ENCODE measurements at regions not wholly inside any gene's neighbourhood (a gene's known extent, or its start where the extent isn't known, plus 50 kb on each side); places are given as distances from the start of the nearest gene placed in this dataset.

DNA sequence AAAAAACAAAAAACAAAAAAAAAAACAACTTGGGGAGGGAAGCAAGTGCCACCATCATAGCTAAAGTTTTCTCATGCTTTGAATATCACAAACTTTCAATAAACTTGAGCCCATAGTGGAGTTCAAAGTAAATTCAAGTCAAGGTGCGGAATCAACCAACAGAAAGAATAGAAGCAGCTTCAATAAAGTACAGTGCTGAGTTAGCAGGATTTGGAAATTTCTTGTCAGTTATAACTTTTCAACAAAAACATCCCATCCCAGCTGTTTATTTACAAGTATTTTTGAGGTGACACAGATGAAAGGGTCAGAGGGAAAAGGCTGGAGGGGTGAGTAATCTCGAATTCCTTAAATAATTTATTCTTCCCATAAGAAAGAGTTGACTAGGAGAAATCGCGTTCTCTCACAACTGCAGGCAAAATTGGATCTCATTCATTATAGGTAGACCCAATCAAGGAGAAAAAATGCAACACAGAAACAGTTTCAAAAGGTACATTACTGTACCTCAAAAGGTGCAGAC, 477.4 kb upstream of the RASGRP1 start:
- no peak for FAIRE-seq
- no peak overlapping the region for H2AFZ ChIP-seq (ENCODE audit: low read depth, low read length)
- dilution Hi-C loops (cut with MboI; ENCODE audit: extremely low pct_ligation_motif_present, low sequenced_read_pairs) = no loop called here

More for the DNA sequence above, 477.4 kb upstream of the RASGRP1 start:
- no peak overlapping the region for H3K9ac ChIP-seq (replicated peaks; ENCODE audit: extremely low read depth, insufficient read depth, low read length)
- H3K4me2 ChIP-seq (ENCODE audit: insufficient read depth, low read length) = no peak overlapping the region
- H3K36me3 ChIP-seq (ENCODE audit: control insufficient read depth in 2 of 2, extremely low read depth in 1 of 2, insufficient read depth in 2 of 2, low read length in 2 of 2) = no peaks in the 10 kb centered on the region
- ChIA-PET CTCF (interaction anchor here (0.6 kb wide), 1 partner anchor 91 kb away, joined by 3 read pairs; no protein-coding TSS in a partner anchor), POLR2A (no interaction called here)
- H3K4me3 ChIP-seq (replicated peaks in 1 of 3; ENCODE audit: insufficient read depth in 1 of 3, low read depth in 1 of 3, low read length in 3 of 3) = no peak overlapping the region
- H3K9me3 ChIP-seq (replicated peaks; ENCODE audit: control insufficient read depth, insufficient read depth, low read length) = no peaks in the 10 kb centered on the region
- no peaks in the 10 kb centered on the region for H4K20me1 ChIP-seq (replicated peaks; ENCODE audit: control insufficient read depth, extremely low read depth, insufficient read depth, low read length)
- TF ChIP-seq, protein P1, sequence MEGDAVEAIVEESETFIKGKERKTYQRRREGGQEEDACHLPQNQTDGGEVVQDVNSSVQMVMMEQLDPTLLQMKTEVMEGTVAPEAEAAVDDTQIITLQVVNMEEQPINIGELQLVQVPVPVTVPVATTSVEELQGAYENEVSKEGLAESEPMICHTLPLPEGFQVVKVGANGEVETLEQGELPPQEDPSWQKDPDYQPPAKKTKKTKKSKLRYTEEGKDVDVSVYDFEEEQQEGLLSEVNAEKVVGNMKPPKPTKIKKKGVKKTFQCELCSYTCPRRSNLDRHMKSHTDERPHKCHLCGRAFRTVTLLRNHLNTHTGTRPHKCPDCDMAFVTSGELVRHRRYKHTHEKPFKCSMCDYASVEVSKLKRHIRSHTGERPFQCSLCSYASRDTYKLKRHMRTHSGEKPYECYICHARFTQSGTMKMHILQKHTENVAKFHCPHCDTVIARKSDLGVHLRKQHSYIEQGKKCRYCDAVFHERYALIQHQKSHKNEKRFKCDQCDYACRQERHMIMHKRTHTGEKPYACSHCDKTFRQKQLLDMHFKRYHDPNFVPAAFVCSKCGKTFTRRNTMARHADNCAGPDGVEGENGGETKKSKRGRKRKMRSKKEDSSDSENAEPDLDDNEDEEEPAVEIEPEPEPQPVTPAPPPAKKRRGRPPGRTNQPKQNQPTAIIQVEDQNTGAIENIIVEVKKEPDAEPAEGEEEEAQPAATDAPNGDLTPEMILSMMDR (IDR thresholded peaks at IDR 0.05; ENCODE audit: extremely low read depth in 1 of 2, insufficient read depth in 1 of 2, low read depth in 1 of 2, low read length in 2 of 2) = no peak
- TF ChIP-seq, protein P2, sequence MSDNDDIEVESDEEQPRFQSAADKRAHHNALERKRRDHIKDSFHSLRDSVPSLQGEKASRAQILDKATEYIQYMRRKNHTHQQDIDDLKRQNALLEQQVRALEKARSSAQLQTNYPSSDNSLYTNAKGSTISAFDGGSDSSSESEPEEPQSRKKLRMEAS (IDR thresholded peaks at IDR 0.05; ENCODE audit: insufficient read depth, insufficient read length) = no peak
- TF ChIP-seq MYC (IDR thresholded peaks at IDR 0.05; ENCODE audit: low read depth, low read length) (no peak), FOS (IDR thresholded peaks at IDR 0.05; ENCODE audit: borderline replicate concordance, insufficient read depth, low read length) (no peak), GATA2 (IDR thresholded peaks at IDR 0.05; ENCODE audit: insufficient read depth, insufficient read length, low read depth, low read length) (no peak), POLR2A (IDR thresholded peaks at IDR 0.05; ENCODE audit: low read depth, low read length) (no peak), EZH2 (IDR thresholded peaks at IDR 0.05; ENCODE audit: borderline replicate concordance, low read depth, low read length, severe bottlenecking) (no peak), POLR2AphosphoS5 (IDR thresholded peaks at IDR 0.05; ENCODE audit: insufficient read depth, low read depth, low read length) (no peak), JUN (IDR thresholded peaks at IDR 0.05; ENCODE audit: borderline replicate concordance, insufficient read depth, insufficient read length, low read depth) (no peak)
- DNase-seq (ENCODE audit: low read depth, low spot score) = no peak
- no peak overlapping the region for H3K27ac ChIP-seq (ENCODE audit: insufficient read depth, low read depth, low read length)
- H3K27me3 ChIP-seq (ENCODE audit: control insufficient read depth in 2 of 2, insufficient read depth in 2 of 2, low read length in 2 of 2) = no peaks in the 10 kb centered on the region
- intact Hi-C loops (cut with micrococcal nuclease) = no loop called here
- no peaks in the 10 kb centered on the region for H3K4me1 ChIP-seq (ENCODE audit: control insufficient read depth, extremely low read depth, insufficient read depth, low read length)
- H3K79me2 ChIP-seq (ENCODE audit: control insufficient read depth, insufficient read depth, low read length) = no peaks in the 10 kb centered on the region
- no peaks in the 10 kb centered on the region for H3K9me1 ChIP-seq (replicated peaks; ENCODE audit: control insufficient read depth, extremely low read depth, insufficient read depth, low read length)
- BruUV-seq (replicated peaks) = no TSS peak

All from endothelial cell of umbilical vein (primary cell).